ENCODE measurements at regions not wholly inside any gene's neighbourhood (a gene's known extent, or its start where the extent isn't known, plus 50 kb on each side); places are given as distances from the start of the nearest gene placed in this dataset.

DNA sequence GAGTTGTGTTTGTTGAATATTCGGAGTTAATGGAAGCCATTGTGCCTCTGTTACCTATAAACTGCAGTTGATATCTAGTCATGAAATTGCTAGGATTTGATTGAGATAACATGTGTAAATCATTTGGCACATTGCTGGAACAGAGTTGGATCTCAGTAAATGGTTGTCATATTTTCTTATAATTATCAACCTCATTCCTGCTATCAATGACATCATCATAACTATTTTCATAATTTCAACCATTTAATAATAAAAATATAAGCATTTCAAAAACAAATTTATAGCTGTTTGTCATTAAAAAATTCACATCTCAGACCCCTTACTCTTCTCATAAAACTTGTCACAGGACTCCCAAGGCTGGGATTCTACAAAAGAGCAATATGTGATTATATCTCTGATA lies 133.4 kb downstream of the PTGER3 start:
- TF ChIP-seq, protein P1, sequence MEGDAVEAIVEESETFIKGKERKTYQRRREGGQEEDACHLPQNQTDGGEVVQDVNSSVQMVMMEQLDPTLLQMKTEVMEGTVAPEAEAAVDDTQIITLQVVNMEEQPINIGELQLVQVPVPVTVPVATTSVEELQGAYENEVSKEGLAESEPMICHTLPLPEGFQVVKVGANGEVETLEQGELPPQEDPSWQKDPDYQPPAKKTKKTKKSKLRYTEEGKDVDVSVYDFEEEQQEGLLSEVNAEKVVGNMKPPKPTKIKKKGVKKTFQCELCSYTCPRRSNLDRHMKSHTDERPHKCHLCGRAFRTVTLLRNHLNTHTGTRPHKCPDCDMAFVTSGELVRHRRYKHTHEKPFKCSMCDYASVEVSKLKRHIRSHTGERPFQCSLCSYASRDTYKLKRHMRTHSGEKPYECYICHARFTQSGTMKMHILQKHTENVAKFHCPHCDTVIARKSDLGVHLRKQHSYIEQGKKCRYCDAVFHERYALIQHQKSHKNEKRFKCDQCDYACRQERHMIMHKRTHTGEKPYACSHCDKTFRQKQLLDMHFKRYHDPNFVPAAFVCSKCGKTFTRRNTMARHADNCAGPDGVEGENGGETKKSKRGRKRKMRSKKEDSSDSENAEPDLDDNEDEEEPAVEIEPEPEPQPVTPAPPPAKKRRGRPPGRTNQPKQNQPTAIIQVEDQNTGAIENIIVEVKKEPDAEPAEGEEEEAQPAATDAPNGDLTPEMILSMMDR (IDR thresholded peaks at IDR 0.05): no peak
- TF ChIP-seq CREB1 (CRISPR knock-in tag; IDR thresholded peaks at IDR 0.05) (no peak), ZNF232 (CRISPR knock-in tag; IDR thresholded peaks at IDR 0.05) (no peak), ZNF121 (CRISPR knock-in tag; IDR thresholded peaks at IDR 0.05) (no peak), FOXK1 (CRISPR knock-in tag; IDR thresholded peaks at IDR 0.05) (no peak), ELF4 (CRISPR knock-in tag; IDR thresholded peaks at IDR 0.05; ENCODE audit: low read depth) (no peak), IRF2 (CRISPR knock-in tag; IDR thresholded peaks at IDR 0.05; ENCODE audit: borderline replicate concordance, low read depth) (no peak), FOXP1 (CRISPR knock-in tag; IDR thresholded peaks at IDR 0.05; ENCODE audit: borderline replicate concordance) (no peak), NR2C2 (CRISPR knock-in tag; IDR thresholded peaks at IDR 0.05) (no peak)
- TF ChIP-seq, protein P2, sequence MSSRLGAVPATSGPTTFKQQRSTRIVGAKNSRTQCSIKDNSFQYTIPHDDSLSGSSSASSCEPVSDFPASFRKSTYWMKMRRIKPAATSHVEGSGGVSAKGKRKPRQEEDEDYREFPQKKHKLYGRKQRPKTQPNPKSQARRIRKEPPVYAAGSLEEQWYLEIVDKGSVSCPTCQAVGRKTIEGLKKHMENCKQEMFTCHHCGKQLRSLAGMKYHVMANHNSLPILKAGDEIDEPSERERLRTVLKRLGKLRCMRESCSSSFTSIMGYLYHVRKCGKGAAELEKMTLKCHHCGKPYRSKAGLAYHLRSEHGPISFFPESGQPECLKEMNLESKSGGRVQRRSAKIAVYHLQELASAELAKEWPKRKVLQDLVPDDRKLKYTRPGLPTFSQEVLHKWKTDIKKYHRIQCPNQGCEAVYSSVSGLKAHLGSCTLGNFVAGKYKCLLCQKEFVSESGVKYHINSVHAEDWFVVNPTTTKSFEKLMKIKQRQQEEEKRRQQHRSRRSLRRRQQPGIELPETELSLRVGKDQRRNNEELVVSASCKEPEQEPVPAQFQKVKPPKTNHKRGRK (CRISPR knock-in tag; IDR thresholded peaks at IDR 0.05; ENCODE audit: borderline replicate concordance): no peak
- TF ChIP-seq, protein P3, sequence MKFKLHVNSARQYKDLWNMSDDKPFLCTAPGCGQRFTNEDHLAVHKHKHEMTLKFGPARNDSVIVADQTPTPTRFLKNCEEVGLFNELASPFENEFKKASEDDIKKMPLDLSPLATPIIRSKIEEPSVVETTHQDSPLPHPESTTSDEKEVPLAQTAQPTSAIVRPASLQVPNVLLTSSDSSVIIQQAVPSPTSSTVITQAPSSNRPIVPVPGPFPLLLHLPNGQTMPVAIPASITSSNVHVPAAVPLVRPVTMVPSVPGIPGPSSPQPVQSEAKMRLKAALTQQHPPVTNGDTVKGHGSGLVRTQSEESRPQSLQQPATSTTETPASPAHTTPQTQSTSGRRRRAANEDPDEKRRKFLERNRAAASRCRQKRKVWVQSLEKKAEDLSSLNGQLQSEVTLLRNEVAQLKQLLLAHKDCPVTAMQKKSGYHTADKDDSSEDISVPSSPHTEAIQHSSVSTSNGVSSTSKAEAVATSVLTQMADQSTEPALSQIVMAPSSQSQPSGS (CRISPR knock-in tag; IDR thresholded peaks at IDR 0.05; ENCODE audit: borderline replicate concordance, low read depth): no peak
- TF ChIP-seq, protein P4, sequence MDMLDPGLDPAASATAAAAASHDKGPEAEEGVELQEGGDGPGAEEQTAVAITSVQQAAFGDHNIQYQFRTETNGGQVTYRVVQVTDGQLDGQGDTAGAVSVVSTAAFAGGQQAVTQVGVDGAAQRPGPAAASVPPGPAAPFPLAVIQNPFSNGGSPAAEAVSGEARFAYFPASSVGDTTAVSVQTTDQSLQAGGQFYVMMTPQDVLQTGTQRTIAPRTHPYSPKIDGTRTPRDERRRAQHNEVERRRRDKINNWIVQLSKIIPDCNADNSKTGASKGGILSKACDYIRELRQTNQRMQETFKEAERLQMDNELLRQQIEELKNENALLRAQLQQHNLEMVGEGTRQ (CRISPR knock-in tag; IDR thresholded peaks at IDR 0.05): no peak
- TF ChIP-seq, protein P5, sequence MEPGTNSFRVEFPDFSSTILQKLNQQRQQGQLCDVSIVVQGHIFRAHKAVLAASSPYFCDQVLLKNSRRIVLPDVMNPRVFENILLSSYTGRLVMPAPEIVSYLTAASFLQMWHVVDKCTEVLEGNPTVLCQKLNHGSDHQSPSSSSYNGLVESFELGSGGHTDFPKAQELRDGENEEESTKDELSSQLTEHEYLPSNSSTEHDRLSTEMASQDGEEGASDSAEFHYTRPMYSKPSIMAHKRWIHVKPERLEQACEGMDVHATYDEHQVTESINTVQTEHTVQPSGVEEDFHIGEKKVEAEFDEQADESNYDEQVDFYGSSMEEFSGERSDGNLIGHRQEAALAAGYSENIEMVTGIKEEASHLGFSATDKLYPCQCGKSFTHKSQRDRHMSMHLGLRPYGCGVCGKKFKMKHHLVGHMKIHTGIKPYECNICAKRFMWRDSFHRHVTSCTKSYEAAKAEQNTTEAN (CRISPR knock-in tag; IDR thresholded peaks at IDR 0.05): no peak

All from WTC11 (cell line).